Fibroblast of villous mesenchyme (primary cell): ENCODE measurements at regions not wholly inside any gene's neighbourhood (a gene's known extent, or its start where the extent isn't known, plus 50 kb on each side); places are given as distances from the start of the nearest gene placed in this dataset.

Experiments
- DNase-seq: peaks from one replicate; pipeline ENCODE4 v3.0.0-alpha.2; 2010; ENCODE audit warnings: low read depth
- H3K4me3 ChIP-seq: 2 replicates; pipeline ENCODE4 v1.5.1; 2011; ENCODE audit warnings: low read depth, mild to moderate bottlenecking, low read length
- TF ChIP-seq, protein P1 (sequence below): IDR thresholded peaks from 2 replicates; pipeline ENCODE4 v1.5.1; 2012; ENCODE audit warnings: low read depth, mild to moderate bottlenecking, low read length; ENCODE audit not compliant: insufficient read depth

- TF ChIP-seq, protein P1, sequence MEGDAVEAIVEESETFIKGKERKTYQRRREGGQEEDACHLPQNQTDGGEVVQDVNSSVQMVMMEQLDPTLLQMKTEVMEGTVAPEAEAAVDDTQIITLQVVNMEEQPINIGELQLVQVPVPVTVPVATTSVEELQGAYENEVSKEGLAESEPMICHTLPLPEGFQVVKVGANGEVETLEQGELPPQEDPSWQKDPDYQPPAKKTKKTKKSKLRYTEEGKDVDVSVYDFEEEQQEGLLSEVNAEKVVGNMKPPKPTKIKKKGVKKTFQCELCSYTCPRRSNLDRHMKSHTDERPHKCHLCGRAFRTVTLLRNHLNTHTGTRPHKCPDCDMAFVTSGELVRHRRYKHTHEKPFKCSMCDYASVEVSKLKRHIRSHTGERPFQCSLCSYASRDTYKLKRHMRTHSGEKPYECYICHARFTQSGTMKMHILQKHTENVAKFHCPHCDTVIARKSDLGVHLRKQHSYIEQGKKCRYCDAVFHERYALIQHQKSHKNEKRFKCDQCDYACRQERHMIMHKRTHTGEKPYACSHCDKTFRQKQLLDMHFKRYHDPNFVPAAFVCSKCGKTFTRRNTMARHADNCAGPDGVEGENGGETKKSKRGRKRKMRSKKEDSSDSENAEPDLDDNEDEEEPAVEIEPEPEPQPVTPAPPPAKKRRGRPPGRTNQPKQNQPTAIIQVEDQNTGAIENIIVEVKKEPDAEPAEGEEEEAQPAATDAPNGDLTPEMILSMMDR: peak; percentile 34
- peak; percentile 2 for DNase-seq
Observed at GRCh38 chr2:21317131-21317530, 193.4 kb downstream of the TDRD15 start.

GRCh38 chr2:21318263-21318662, 194.5 kb downstream of the TDRD15 start:
- TF ChIP-seq, protein P1: no peak
- no peak overlapping the region for H3K4me3 ChIP-seq
- DNase-seq: no peak

More at GRCh38 chr2:21317131-21317530, 193.4 kb downstream of the TDRD15 start:
- H3K4me3 ChIP-seq: no peak overlapping the region

- DNase-seq: no peak
- H3K4me3 ChIP-seq: no peak overlapping the region
- TF ChIP-seq, protein P1: no peak
Observed at GRCh38 chr2:21326152-21326551, 202.4 kb downstream of the TDRD15 start.

DNA sequence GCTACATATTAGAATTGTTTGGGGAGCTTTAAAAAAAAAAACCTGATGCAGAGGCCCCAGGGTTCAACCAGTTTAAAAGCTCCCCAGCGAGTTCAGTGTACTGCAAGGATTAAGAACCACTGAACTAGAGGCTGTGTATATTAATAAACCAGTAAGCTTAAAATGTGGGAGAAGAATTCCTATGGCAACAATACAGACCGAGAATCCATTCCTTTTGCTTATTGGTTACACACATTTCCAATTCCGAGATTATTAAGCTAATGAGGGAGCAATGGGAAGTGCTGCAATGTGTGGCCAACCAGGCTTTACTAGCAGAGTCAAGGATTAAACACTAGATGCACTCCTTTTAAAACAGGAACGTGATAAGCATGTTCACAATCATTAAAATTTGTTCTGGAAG, 204.4 kb downstream of the TDRD15 start:
- no peak for DNase-seq
- TF ChIP-seq, protein P1: no peak
- no peak overlapping the region for H3K4me3 ChIP-seq

GRCh38 chr2:21330786-21331391, 207.1 kb downstream of the TDRD15 start:
- TF ChIP-seq, protein P1: no peak
- no peak overlapping the region for H3K4me3 ChIP-seq
- DNase-seq: no peak

GRCh38 chr2:21331625-21332370, 208.0 kb downstream of the TDRD15 start:
- DNase-seq: no peak
- no peak overlapping the region for H3K4me3 ChIP-seq
- TF ChIP-seq, protein P1: no peak
